HCT116 (cell line): ENCODE measurements at regions not wholly inside any gene's neighbourhood (a gene's known extent, or its start where the extent isn't known, plus 50 kb on each side); places are given as distances from the start of the nearest gene placed in this dataset.

Experiments
- ATAC-seq: fragments of 200-7000 bp; cut with Tn5 transposase; 2 replicates; pipeline ENCODE4 v1.9.1; 2020; ENCODE audit warnings: mild to moderate bottlenecking, moderate library complexity
- BruUV-seq: library from RNA; stranded (reverse); fragments of 400-500 nt; replicated peaks from 2 replicates; lab custom pipeline; 2021; lab: Mats Ljungman, UMichigan
- CTCF ChIA-PET: fragments of 300-600 bp; sonication (Branson Sonifier 250); formaldehyde crosslinking; loops from one replicate; lab custom pipeline; 2021; ENCODE audit warnings: antibody characterized with exemption; lab: Charles Lee
- POLR2A ChIA-PET: fragments of 300-600, 350-600 bp; sonication (Branson Sonifier 250); formaldehyde crosslinking; loops from one replicate; lab custom pipeline; 2021; ENCODE audit warnings: antibody characterized with exemption; lab: Charles Lee
- RAD21 ChIA-PET, 2 experiments: fragments of 300-600 bp; sonication (Branson Sonifier 250); formaldehyde crosslinking; loops; one replicate each; lab custom pipeline; 2023; ENCODE audit warnings: low total read pairs in 2 of 2; ENCODE audit not compliant: uncharacterized antibody in 2 of 2, unreplicated experiment in 2 of 2, low non-redundant PET in 1 of 2; lab: Charles Lee
- DNase-seq: peaks from one replicate; pipeline ENCODE4 v3.0.0-alpha.2; 2010; ENCODE audit warnings: low read depth, low spot score
- H2AFZ ChIP-seq: fragments of 200-600 bp; shearing (Covaris generic), sonication (generic); 2 replicates; pipeline ENCODE4 v1.6.1; 2017; ENCODE audit warnings: low read depth, mixed run types, mixed read lengths, antibody characterized with exemption, low read length; ENCODE audit not compliant: poor library complexity, severe bottlenecking
- H3K27ac ChIP-seq: 2 replicates; pipeline ENCODE4 v1.5.1; 2012; ENCODE audit warnings: low read depth, low read length
- H3K27me3 ChIP-seq: fragments of 200-600 bp; sonication (generic); 2 replicates; pipeline ENCODE4 v1.6.1; 2016; ENCODE audit warnings: mixed run types, low read length, mixed read lengths; ENCODE audit not compliant: insufficient read depth
- H3K36me3 ChIP-seq, 2 experiments: fragments of 200-500 bp in 1 of 2; fragments of 200-600 bp in 1 of 2; sonication (Bioruptor generic) in 1 of 2; sonication (generic) in 1 of 2; 2 replicates each; pipeline versions ENCODE4 v1.5.1 to v1.6.1; 2014 to 2016; ENCODE audit warnings: low read length in 2 of 2, inconsistent platforms in 1 of 2, mixed read lengths in 1 of 2, mixed run types in 1 of 2; ENCODE audit not compliant: insufficient read depth in 2 of 2, control insufficient read depth in 1 of 2
- H3K4me1 ChIP-seq, 2 experiments: fragments of 200-600 bp in 1 of 2; sonication (generic) in 1 of 2; 2 replicates each; pipeline versions ENCODE4 v1.5.1 to v1.6.1; 2012 to 2017; ENCODE audit warnings: low read length in 2 of 2, inconsistent platforms in 1 of 2, mild to moderate bottlenecking in 1 of 2, mixed read lengths in 1 of 2, mixed run types in 1 of 2, moderate library complexity in 1 of 2; ENCODE audit not compliant: insufficient read depth in 2 of 2, control insufficient read depth in 1 of 2
- H3K4me2 ChIP-seq: fragments of 200-600 bp; sonication (generic); 2 replicates; pipeline ENCODE4 v1.6.1; 2017; ENCODE audit warnings: mixed run types, low read length, mixed read lengths
- H3K4me3 ChIP-seq, 2 experiments: fragments of 200-600 bp in 1 of 2; sonication (generic) in 1 of 2; replicated peaks in 1 of 2; 2 replicates each; pipeline ENCODE4 v1.5.1; 2011 to 2016; ENCODE audit warnings: low read length in 2 of 2, control low read depth in 1 of 2, low read depth in 1 of 2, mild to moderate bottlenecking in 1 of 2, mixed read lengths in 1 of 2, mixed run types in 1 of 2
- H3K79me2 ChIP-seq: fragments of 200-600 bp; sonication (generic); 2 replicates; pipeline ENCODE4 v1.6.1; 2017; ENCODE audit warnings: mild to moderate bottlenecking, mixed run types, low read length, moderate library complexity, mixed read lengths; ENCODE audit not compliant: insufficient read depth
- H3K9ac ChIP-seq: fragments of 200-600 bp; sonication (generic); 2 replicates; pipeline ENCODE4 v1.6.1; 2016; ENCODE audit warnings: low read length, mixed read lengths
- H3K9me2 ChIP-seq: fragments of 200-600 bp; sonication (generic), shearing (Covaris generic); 2 replicates; pipeline ENCODE4 v1.6.1; 2017; ENCODE audit warnings: mixed run types, mild to moderate bottlenecking, moderate library complexity; ENCODE audit not compliant: insufficient read depth
- H3K9me3 ChIP-seq, 2 experiments: fragments of 200-500 bp in 1 of 2; fragments of 200-600 bp in 1 of 2; sonication (Bioruptor generic) in 1 of 2; sonication (generic) in 1 of 2; 2 replicates each; pipeline ENCODE4 v1.6.1; 2014 to 2017; ENCODE audit warnings: low read length in 2 of 2, mixed read lengths in 2 of 2, inconsistent platforms in 1 of 2, low read depth in 1 of 2, mild to moderate bottlenecking in 1 of 2, mixed run types in 1 of 2, moderate library complexity in 1 of 2; ENCODE audit not compliant: control insufficient read depth in 1 of 2, insufficient read depth in 1 of 2
- H4K20me1 ChIP-seq: fragments of 200-600 bp; sonication (generic), shearing (Covaris generic); 2 replicates; pipeline ENCODE4 v1.6.1; 2017; ENCODE audit warnings: mixed run types, mild to moderate bottlenecking, moderate library complexity; ENCODE audit not compliant: insufficient read depth
- CBX3 ChIP-seq: IDR thresholded peaks from 2 replicates; pipeline ENCODE4 v1.6.1; 2012; ENCODE audit warnings: low read depth
- CEBPB ChIP-seq: IDR thresholded peaks from 2 replicates; pipeline ENCODE4 v1.6.1; 2012; ENCODE audit warnings: low read depth
- EGR1 ChIP-seq: IDR thresholded peaks from 2 replicates; pipeline ENCODE4 v1.6.1; 2012; ENCODE audit warnings: low read depth
- ELF1 ChIP-seq: IDR thresholded peaks from 2 replicates; pipeline ENCODE4 v1.6.1; 2012; ENCODE audit warnings: low read depth, borderline replicate concordance
- EZH2 ChIP-seq: fragments of 200-600 bp; sonication (generic); IDR thresholded peaks from 2 replicates; pipeline ENCODE4 v1.6.1; 2017; ENCODE audit warnings: antibody characterized with exemption, mixed run types
- EZH2phosphoT487 ChIP-seq: fragments of 200-600 bp; IDR thresholded peaks from 2 replicates; pipeline ENCODE4 v1.6.1; 2018; ENCODE audit warnings: antibody characterized with exemption, borderline replicate concordance
- FOSL1 ChIP-seq: IDR thresholded peaks from 2 replicates; pipeline ENCODE4 v1.6.1; 2012; ENCODE audit warnings: low read depth
- POLR2A ChIP-seq: IDR thresholded peaks from 2 replicates; pipeline ENCODE4 v1.7.0; 2011; ENCODE audit warnings: borderline replicate concordance; ENCODE audit not compliant: insufficient read depth, insufficient read length; ENCODE audit errors: extremely low read depth
- POLR2AphosphoS5 ChIP-seq: IDR thresholded peaks from 2 replicates; pipeline ENCODE4 v1.6.1; 2011; ENCODE audit warnings: mild to moderate bottlenecking, low read depth, low read length, moderate library complexity
- SIN3A ChIP-seq: IDR thresholded peaks from 2 replicates; pipeline ENCODE4 v1.6.1; 2012; ENCODE audit warnings: low read depth
- SP1 ChIP-seq: IDR thresholded peaks from 2 replicates; pipeline ENCODE4 v1.6.1; 2012; ENCODE audit warnings: low read depth
- SRF ChIP-seq: IDR thresholded peaks from 2 replicates; pipeline ENCODE4 v1.6.1; 2012; ENCODE audit warnings: low read depth
- YY1 ChIP-seq: IDR thresholded peaks from 2 replicates; pipeline ENCODE4 v1.6.1; 2011; ENCODE audit warnings: low read length, low read depth, moderate library complexity, mild to moderate bottlenecking; ENCODE audit not compliant: insufficient replicate concordance; ENCODE audit errors: extremely low read depth
- ZFX ChIP-seq: fragments of 450-650 bp; IDR thresholded peaks from 2 replicates; pipeline ENCODE4 v1.6.1; 2017
- ZNF274 ChIP-seq: fragments of 200-500 bp; sonication (Bioruptor generic); IDR thresholded peaks from 2 replicates; pipeline ENCODE4 v1.6.1; 2014; ENCODE audit warnings: mild to moderate bottlenecking, low read depth, low read length, inconsistent platforms
- intact Hi-C: fragments of 100-400 bp; cut with micrococcal nuclease; formaldehyde crosslinking; loops from 2 replicates; pipeline ENCODE4 v1.10.0; 2022
- TF ChIP-seq, protein P1 (sequence below), 3 experiments: fragments of 200-600 bp in 1 of 3; sonication (generic) in 1 of 3; IDR thresholded peaks in 2 of 3; conservative IDR thresholded peaks in 1 of 3; 2 replicates each; pipeline ENCODE4 v1.5.1; 2012 to 2017; ENCODE audit warnings: low read depth in 2 of 3, low read length in 2 of 3, antibody characterized with exemption in 1 of 3, borderline replicate concordance in 1 of 3, control low read depth in 1 of 3, mild to moderate bottlenecking in 1 of 3, mixed read lengths in 1 of 3, mixed run types in 1 of 3, moderate library complexity in 1 of 3; ENCODE audit not compliant: insufficient read depth in 1 of 3
- TF ChIP-seq, protein P2 (sequence below): IDR thresholded peaks from 2 replicates; pipeline ENCODE4 v1.6.1; 2012
- TF ChIP-seq, protein P3 (sequence below): IDR thresholded peaks from 2 replicates; pipeline ENCODE4 v1.6.1; 2012; ENCODE audit warnings: low read depth

DNA sequence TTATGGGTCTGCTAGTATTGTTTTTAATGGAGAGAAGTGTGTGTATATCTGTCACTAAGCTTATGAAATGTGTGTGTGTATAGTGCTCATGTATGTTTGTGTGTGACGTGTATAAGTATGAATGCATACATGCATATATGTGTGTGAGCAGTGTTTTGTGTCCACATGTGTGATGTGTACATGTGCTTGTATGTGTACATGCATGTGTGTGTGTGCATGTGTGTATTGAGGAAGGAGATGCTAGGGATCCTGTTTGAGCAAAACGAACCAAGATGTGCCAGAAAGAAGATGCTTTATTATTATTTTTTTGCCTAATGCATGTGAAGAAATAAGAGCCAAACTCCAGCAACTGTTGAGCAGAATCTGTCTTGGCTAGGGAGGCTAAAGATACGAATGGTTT, 301.3 kb upstream of the SKOR2 start:
- H3K27me3 ChIP-seq, result peaks cover 43% of the 10 kb centered on the region
- H3K27ac ChIP-seq, result no peak overlapping the region
- RAD21 ChIA-PET, result no interaction called here
- no peaks in the 10 kb centered on the region for H3K4me1 ChIP-seq
- no peak overlapping the region for H2AFZ ChIP-seq
- no peak overlapping the region for H3K9ac ChIP-seq
- no peaks in the 10 kb centered on the region for H3K9me3 ChIP-seq
- ATAC-seq (no peak), DNase-seq (no peak)
- intact Hi-C loops, result no loop called here
- BruUV-seq, result no TSS peak
- H3K9me2 ChIP-seq, result no peaks in the 10 kb centered on the region
- no peak overlapping the region for H3K4me3 ChIP-seq
- H3K36me3 ChIP-seq, result no peaks in the 10 kb centered on the region
- TF ChIP-seq SRF, result no peak
- TF ChIP-seq ELF1, result no peak
- TF ChIP-seq ZFX, result no peak
- TF ChIP-seq POLR2A, result no peak
- no peak for TF ChIP-seq EZH2phosphoT487
- TF ChIP-seq, all 23 proteins: peak for 0
- no peaks in the 10 kb centered on the region for H3K79me2 ChIP-seq
- no peak overlapping the region for H3K4me2 ChIP-seq
- no peaks in the 10 kb centered on the region for H4K20me1 ChIP-seq
- ChIA-PET POLR2A (no interaction called here), CTCF (no interaction called here)

DNA sequence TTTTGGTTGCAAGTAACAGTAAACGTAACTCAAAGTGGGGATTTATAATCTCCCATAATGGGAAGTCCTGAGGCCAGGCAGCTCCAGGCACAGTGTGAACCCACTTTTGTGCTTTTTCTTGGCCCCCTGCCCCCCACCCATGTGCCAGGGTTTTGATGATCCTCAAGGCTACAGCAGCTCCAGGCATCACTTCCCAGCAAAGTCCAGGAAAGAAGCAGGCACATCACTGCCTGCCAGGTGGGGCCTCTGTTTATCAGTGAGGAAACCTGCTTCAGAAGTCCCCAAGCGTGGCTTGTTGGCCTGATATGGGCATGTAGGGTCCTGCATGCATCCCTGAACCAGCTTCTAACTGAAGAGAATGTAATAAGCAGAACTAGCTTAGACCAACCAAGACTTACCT, 299.2 kb upstream of the SKOR2 start:
- no peak overlapping the region for H3K4me2 ChIP-seq
- H3K27ac ChIP-seq, result no peak overlapping the region
- no peaks in the 10 kb centered on the region for H3K9me2 ChIP-seq
- intact Hi-C loops, result no loop called here
- H3K36me3 ChIP-seq, result no peaks in the 10 kb centered on the region
- H3K9ac ChIP-seq, result no peak overlapping the region
- ChIA-PET RAD21 (no interaction called here), CTCF (no interaction called here), POLR2A (no interaction called here)
- no peaks in the 10 kb centered on the region for H3K79me2 ChIP-seq
- no peak overlapping the region for H2AFZ ChIP-seq
- ATAC-seq, result no peak
- H3K4me3 ChIP-seq, result no peak overlapping the region
- no TSS peak for BruUV-seq
- H3K27me3 ChIP-seq, result peaks cover 57% of the 10 kb centered on the region
- DNase-seq, result no peak
- H4K20me1 ChIP-seq, result no peaks in the 10 kb centered on the region
- no peaks in the 10 kb centered on the region for H3K4me1 ChIP-seq
- H3K9me3 ChIP-seq, result no peaks in the 10 kb centered on the region
- TF ChIP-seq CEBPB, result no peak
- no peak for TF ChIP-seq FOSL1
- no peak for TF ChIP-seq POLR2A
- TF ChIP-seq YY1, result no peak
- TF ChIP-seq SIN3A, result no peak
- TF ChIP-seq CBX3, result no peak
- no peak for TF ChIP-seq ZFX
- no peak for TF ChIP-seq ZNF274
- TF ChIP-seq, protein P1, sequence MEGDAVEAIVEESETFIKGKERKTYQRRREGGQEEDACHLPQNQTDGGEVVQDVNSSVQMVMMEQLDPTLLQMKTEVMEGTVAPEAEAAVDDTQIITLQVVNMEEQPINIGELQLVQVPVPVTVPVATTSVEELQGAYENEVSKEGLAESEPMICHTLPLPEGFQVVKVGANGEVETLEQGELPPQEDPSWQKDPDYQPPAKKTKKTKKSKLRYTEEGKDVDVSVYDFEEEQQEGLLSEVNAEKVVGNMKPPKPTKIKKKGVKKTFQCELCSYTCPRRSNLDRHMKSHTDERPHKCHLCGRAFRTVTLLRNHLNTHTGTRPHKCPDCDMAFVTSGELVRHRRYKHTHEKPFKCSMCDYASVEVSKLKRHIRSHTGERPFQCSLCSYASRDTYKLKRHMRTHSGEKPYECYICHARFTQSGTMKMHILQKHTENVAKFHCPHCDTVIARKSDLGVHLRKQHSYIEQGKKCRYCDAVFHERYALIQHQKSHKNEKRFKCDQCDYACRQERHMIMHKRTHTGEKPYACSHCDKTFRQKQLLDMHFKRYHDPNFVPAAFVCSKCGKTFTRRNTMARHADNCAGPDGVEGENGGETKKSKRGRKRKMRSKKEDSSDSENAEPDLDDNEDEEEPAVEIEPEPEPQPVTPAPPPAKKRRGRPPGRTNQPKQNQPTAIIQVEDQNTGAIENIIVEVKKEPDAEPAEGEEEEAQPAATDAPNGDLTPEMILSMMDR (IDR thresholded peaks at IDR 0.05 in 2 of 3, conservative IDR thresholded peaks at IDR 0.05 in 1 of 3; ENCODE audit: borderline replicate concordance in 1 of 3, insufficient read depth in 1 of 3, low read depth in 2 of 3, low read length in 2 of 3), result no peak
- TF ChIP-seq EGR1, result no peak
- TF ChIP-seq, protein P2, sequence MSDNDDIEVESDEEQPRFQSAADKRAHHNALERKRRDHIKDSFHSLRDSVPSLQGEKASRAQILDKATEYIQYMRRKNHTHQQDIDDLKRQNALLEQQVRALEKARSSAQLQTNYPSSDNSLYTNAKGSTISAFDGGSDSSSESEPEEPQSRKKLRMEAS, result no peak
- TF ChIP-seq SP1, result no peak
- TF ChIP-seq, protein P3, sequence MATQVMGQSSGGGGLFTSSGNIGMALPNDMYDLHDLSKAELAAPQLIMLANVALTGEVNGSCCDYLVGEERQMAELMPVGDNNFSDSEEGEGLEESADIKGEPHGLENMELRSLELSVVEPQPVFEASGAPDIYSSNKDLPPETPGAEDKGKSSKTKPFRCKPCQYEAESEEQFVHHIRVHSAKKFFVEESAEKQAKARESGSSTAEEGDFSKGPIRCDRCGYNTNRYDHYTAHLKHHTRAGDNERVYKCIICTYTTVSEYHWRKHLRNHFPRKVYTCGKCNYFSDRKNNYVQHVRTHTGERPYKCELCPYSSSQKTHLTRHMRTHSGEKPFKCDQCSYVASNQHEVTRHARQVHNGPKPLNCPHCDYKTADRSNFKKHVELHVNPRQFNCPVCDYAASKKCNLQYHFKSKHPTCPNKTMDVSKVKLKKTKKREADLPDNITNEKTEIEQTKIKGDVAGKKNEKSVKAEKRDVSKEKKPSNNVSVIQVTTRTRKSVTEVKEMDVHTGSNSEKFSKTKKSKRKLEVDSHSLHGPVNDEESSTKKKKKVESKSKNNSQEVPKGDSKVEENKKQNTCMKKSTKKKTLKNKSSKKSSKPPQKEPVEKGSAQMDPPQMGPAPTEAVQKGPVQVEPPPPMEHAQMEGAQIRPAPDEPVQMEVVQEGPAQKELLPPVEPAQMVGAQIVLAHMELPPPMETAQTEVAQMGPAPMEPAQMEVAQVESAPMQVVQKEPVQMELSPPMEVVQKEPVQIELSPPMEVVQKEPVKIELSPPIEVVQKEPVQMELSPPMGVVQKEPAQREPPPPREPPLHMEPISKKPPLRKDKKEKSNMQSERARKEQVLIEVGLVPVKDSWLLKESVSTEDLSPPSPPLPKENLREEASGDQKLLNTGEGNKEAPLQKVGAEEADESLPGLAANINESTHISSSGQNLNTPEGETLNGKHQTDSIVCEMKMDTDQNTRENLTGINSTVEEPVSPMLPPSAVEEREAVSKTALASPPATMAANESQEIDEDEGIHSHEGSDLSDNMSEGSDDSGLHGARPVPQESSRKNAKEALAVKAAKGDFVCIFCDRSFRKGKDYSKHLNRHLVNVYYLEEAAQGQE, result no peak
- no peak for TF ChIP-seq EZH2
- no peak for TF ChIP-seq ELF1
- no peak for TF ChIP-seq POLR2AphosphoS5
